ENCODE measurements at regions not wholly inside any gene's neighbourhood (a gene's known extent, or its start where the extent isn't known, plus 50 kb on each side); places are given as distances from the start of the nearest gene placed in this dataset.

DNA sequence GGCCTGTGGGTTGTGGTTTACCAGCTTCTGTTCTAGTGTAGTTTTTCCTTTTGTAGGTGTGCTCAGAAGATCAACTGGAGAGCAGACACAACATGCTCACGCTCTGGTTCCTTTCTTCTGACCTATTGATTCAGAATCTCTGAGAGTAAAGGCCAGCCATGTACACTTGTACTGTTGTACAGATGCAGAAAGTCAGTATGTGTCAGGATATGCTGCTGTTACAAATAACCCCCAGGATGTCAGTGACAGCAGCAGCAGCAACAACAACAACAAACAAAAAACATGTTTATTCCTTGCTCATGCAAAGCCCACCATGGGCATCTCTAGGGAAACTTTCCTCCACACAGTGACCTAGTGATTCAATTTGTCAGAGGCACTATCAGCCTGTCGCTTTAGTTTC is 154.8 kb upstream of the RBFOX1 start:
- TF ChIP-seq, protein P1, sequence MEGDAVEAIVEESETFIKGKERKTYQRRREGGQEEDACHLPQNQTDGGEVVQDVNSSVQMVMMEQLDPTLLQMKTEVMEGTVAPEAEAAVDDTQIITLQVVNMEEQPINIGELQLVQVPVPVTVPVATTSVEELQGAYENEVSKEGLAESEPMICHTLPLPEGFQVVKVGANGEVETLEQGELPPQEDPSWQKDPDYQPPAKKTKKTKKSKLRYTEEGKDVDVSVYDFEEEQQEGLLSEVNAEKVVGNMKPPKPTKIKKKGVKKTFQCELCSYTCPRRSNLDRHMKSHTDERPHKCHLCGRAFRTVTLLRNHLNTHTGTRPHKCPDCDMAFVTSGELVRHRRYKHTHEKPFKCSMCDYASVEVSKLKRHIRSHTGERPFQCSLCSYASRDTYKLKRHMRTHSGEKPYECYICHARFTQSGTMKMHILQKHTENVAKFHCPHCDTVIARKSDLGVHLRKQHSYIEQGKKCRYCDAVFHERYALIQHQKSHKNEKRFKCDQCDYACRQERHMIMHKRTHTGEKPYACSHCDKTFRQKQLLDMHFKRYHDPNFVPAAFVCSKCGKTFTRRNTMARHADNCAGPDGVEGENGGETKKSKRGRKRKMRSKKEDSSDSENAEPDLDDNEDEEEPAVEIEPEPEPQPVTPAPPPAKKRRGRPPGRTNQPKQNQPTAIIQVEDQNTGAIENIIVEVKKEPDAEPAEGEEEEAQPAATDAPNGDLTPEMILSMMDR (conservative IDR thresholded peaks at IDR 0.05; ENCODE audit: low read length) = no peak
- TF ChIP-seq EZH2phosphoT487 (IDR thresholded peaks at IDR 0.05; ENCODE audit: borderline replicate concordance, low read depth, low read length) = no peak
